RKO (cell line): ENCODE measurements at regions not wholly inside any gene's neighbourhood (a gene's known extent, or its start where the extent isn't known, plus 50 kb on each side); places are given as distances from the start of the nearest gene placed in this dataset.
A peak's percentile ranks its signal among the peaks of the same experiment; 100 is the strongest.
"Not testable (repeated sequence)": the region's sequence is repeated elsewhere in the genome, so short reads cannot be mapped to it uniquely, and the experiment has no call there.

Experiments
- DNase-seq: peaks from one replicate; pipeline ENCODE4 v3.0.0-alpha.2; 2016; ENCODE audit warnings: low spot score

GRCh38 chrX:95612350-95612749, 1072.3 kb upstream of the DIAPH2 start:
- no peak for DNase-seq

- no peak for DNase-seq
Measured at GRCh38 chrX:95622200-95622599, 1062.4 kb upstream of the DIAPH2 start.

- DNase-seq, result no peak
Measured at GRCh38 chrX:95626748-95627147, 1057.9 kb upstream of the DIAPH2 start.

- no peak for DNase-seq
Measured at GRCh38 chrX:95628796-95629195, 1055.8 kb upstream of the DIAPH2 start.

- DNase-seq, result no peak
Measured at GRCh38 chrX:95629737-95630136, 1054.9 kb upstream of the DIAPH2 start.

- no peak for DNase-seq
Measured at GRCh38 chrX:95640226-95640625, 1044.4 kb upstream of the DIAPH2 start.

- no peak for DNase-seq
Measured at GRCh38 chrX:95645738-95646137, 1038.9 kb upstream of the DIAPH2 start.

- no peak for DNase-seq
Measured at GRCh38 chrX:95662200-95662599, 1022.4 kb upstream of the DIAPH2 start.

- DNase-seq, result no peak
Measured at GRCh38 chrX:95666056-95666455, 1018.6 kb upstream of the DIAPH2 start.

GRCh38 chrX:95675011-95675410, 1009.6 kb upstream of the DIAPH2 start:
- no peak for DNase-seq

GRCh38 chrX:95675794-95676193, 1008.8 kb upstream of the DIAPH2 start:
- DNase-seq, result no peak

GRCh38 chrX:95678679-95679078, 1006.0 kb upstream of the DIAPH2 start:
- no peak for DNase-seq

GRCh38 chrX:95693365-95693764, 991.3 kb upstream of the DIAPH2 start:
- no peak for DNase-seq

- peak; percentile 2 for DNase-seq
Measured at GRCh38 chrX:95703696-95704095, 980.9 kb upstream of the DIAPH2 start.

GRCh38 chrX:95716841-95717240, 967.8 kb upstream of the DIAPH2 start:
- no peak for DNase-seq

GRCh38 chrX:95718746-95719145, 965.9 kb upstream of the DIAPH2 start:
- DNase-seq, result no peak

- no peak for DNase-seq
Measured at GRCh38 chrX:95721011-95721410, 963.6 kb upstream of the DIAPH2 start.

GRCh38 chrX:95728446-95728845, 956.2 kb upstream of the DIAPH2 start:
- DNase-seq, result no peak

GRCh38 chrX:95729401-95729800, 955.2 kb upstream of the DIAPH2 start:
- no peak for DNase-seq

- DNase-seq, result no peak
Measured at GRCh38 chrX:95733426-95733825, 951.2 kb upstream of the DIAPH2 start.

- DNase-seq, result peak; percentile 5
Measured at GRCh38 chrX:95754411-95754810, 930.2 kb upstream of the DIAPH2 start.

GRCh38 chrX:95760356-95760755, 924.3 kb upstream of the DIAPH2 start:
- DNase-seq, result no peak

- peak; percentile 36 for DNase-seq
Measured at GRCh38 chrX:95762716-95763115, 921.9 kb upstream of the DIAPH2 start.

GRCh38 chrX:95764972-95765451, 919.6 kb upstream of the DIAPH2 start:
- DNase-seq, result peak; percentile 69

- not testable (repeated sequence) for DNase-seq
Measured at GRCh38 chrX:95771198-95771597, 913.4 kb upstream of the DIAPH2 start.
